Hepatocyte (in vitro differentiated cells): ENCODE measurements at regions not wholly inside any gene's neighbourhood (a gene's known extent, or its start where the extent isn't known, plus 50 kb on each side); places are given as distances from the start of the nearest gene placed in this dataset.

Experiments
- EZH2 ChIP-seq: fragments of 200-600 bp; sonication (generic); IDR thresholded peaks from 2 replicates; pipeline ENCODE4 v1.6.1; 2016; ENCODE audit warnings: antibody characterized with exemption, mild to moderate bottlenecking, borderline replicate concordance
- TF ChIP-seq, protein P1 (sequence below): fragments of 200-600 bp; sonication (generic); IDR thresholded peaks from 2 replicates; pipeline ENCODE4 v1.5.1; 2016; ENCODE audit warnings: antibody characterized with exemption, mild to moderate bottlenecking; ENCODE audit not compliant: poor library complexity

DNA sequence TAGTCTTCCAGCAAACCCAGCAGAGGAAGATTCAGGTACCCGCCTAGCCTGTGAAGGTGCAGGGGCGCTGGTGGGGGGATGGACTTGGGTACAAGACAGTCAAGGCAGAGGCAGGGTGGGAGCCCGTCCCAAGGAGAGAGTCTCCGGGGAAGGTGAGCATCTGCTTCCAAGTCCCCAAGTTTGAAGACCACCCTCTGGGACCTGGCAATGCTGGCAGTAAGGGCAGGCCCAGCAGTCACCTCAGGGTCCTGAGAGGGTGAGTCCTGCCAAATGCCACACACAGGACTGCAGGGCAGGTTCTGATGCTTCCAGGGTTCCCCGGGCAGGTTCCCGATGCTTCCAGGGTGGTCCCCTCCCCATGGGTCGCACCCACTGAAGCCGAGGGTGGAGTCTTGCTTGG is 261.8 kb upstream of the IRX1 start:
- TF ChIP-seq, protein P1, sequence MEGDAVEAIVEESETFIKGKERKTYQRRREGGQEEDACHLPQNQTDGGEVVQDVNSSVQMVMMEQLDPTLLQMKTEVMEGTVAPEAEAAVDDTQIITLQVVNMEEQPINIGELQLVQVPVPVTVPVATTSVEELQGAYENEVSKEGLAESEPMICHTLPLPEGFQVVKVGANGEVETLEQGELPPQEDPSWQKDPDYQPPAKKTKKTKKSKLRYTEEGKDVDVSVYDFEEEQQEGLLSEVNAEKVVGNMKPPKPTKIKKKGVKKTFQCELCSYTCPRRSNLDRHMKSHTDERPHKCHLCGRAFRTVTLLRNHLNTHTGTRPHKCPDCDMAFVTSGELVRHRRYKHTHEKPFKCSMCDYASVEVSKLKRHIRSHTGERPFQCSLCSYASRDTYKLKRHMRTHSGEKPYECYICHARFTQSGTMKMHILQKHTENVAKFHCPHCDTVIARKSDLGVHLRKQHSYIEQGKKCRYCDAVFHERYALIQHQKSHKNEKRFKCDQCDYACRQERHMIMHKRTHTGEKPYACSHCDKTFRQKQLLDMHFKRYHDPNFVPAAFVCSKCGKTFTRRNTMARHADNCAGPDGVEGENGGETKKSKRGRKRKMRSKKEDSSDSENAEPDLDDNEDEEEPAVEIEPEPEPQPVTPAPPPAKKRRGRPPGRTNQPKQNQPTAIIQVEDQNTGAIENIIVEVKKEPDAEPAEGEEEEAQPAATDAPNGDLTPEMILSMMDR = no peak
- no peak for TF ChIP-seq EZH2
